ENCODE measurements at regions not wholly inside any gene's neighbourhood (a gene's known extent, or its start where the extent isn't known, plus 50 kb on each side); places are given as distances from the start of the nearest gene placed in this dataset.

GRCh38 chr14:51439896-51440295, 199.8 kb downstream of the TMX1 start:
- no peak for TF ChIP-seq CTCF (conservative IDR thresholded peaks at IDR 0.05)
- H3K27ac ChIP-seq = peak overlapping the region; percentile 71

- peak overlapping the region; percentile 71 for H3K27ac ChIP-seq
- TF ChIP-seq CTCF (conservative IDR thresholded peaks at IDR 0.05) = no peak
Observed at GRCh38 chr14:51441001-51441400, 201.0 kb downstream of the TMX1 start.

GRCh38 chr14:51442513-51443175, 202.6 kb downstream of the TMX1 start:
- no peak overlapping the region for H3K27ac ChIP-seq
- no peak for TF ChIP-seq CTCF (conservative IDR thresholded peaks at IDR 0.05)

GRCh38 chr14:51443195-51444018, 203.4 kb downstream of the TMX1 start:
- TF ChIP-seq CTCF (conservative IDR thresholded peaks at IDR 0.05) = no peak
- no peak overlapping the region for H3K27ac ChIP-seq

- TF ChIP-seq CTCF (conservative IDR thresholded peaks at IDR 0.05) = no peak
- no peak overlapping the region for H3K27ac ChIP-seq
Observed at GRCh38 chr14:51444353-51445000, 204.4 kb downstream of the TMX1 start.

GRCh38 chr14:51445001-51445390, 204.9 kb downstream of the TMX1 start:
- no peak overlapping the region for H3K27ac ChIP-seq
- TF ChIP-seq CTCF (conservative IDR thresholded peaks at IDR 0.05) = no peak

GRCh38 chr14:51446771-51447170, 204.9 kb upstream of the FRMD6 start:
- TF ChIP-seq CTCF (conservative IDR thresholded peaks at IDR 0.05) = no peak
- H3K27ac ChIP-seq = no peak overlapping the region

Data from VCaP (cell line).